ENCODE measurements at regions not wholly inside any gene's neighbourhood (a gene's known extent, or its start where the extent isn't known, plus 50 kb on each side); places are given as distances from the start of the nearest gene placed in this dataset.

DNA sequence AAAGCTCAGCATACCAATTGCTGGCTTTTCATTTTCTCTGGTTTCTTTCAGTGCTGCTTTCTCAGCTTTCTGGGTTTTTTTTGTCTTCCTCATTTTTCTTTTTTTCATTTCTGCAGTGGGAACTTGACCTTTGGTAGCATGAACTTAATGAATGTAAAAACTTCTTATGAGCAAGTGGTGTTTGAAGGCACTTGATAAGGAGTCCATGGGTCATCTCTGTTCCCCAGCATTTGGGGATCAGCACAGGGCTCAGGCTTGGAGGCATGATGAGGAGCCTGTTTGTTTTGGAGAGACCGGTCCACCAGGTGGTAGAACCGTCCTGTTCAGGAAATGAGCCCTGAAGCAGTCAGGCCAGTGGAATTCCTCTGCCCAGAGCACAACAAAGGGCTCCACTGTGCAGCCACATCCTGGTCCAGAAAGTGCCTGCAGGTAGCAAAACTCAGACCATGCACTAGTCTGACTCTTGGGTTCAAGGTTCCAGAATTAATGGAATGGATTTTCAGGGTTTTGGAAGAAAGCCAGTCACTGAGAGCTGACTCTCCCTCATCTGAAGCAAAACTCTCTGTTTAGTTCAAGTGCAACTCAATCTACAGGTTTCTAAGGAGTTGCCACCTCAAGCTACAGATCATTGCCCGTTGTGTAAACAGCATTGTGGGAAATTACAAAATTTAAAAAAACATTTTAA is 52.3 kb upstream of the ADGRF1 start:
- Histone ChIP-seq H3K27ac (replicated peaks) (peak overlapping the region; percentile 22), H3K4me1 (peaks cover 33% of the 10 kb centered on the region), H3K4me3 (no peak overlapping the region), H3K36me3 (no peaks in the 10 kb centered on the region), H3K27me3 (ENCODE audit: low read depth) (peaks cover 13% of the 10 kb centered on the region), H3K9me3 (replicated peaks) (no peaks in the 10 kb centered on the region)
- TF ChIP-seq, protein P1, sequence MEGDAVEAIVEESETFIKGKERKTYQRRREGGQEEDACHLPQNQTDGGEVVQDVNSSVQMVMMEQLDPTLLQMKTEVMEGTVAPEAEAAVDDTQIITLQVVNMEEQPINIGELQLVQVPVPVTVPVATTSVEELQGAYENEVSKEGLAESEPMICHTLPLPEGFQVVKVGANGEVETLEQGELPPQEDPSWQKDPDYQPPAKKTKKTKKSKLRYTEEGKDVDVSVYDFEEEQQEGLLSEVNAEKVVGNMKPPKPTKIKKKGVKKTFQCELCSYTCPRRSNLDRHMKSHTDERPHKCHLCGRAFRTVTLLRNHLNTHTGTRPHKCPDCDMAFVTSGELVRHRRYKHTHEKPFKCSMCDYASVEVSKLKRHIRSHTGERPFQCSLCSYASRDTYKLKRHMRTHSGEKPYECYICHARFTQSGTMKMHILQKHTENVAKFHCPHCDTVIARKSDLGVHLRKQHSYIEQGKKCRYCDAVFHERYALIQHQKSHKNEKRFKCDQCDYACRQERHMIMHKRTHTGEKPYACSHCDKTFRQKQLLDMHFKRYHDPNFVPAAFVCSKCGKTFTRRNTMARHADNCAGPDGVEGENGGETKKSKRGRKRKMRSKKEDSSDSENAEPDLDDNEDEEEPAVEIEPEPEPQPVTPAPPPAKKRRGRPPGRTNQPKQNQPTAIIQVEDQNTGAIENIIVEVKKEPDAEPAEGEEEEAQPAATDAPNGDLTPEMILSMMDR (IDR thresholded peaks at IDR 0.05; ENCODE audit: borderline replicate concordance): no peak
- no peak for DNase-seq
- intact Hi-C loops (cut with micrococcal nuclease): no loop called here

DNA sequence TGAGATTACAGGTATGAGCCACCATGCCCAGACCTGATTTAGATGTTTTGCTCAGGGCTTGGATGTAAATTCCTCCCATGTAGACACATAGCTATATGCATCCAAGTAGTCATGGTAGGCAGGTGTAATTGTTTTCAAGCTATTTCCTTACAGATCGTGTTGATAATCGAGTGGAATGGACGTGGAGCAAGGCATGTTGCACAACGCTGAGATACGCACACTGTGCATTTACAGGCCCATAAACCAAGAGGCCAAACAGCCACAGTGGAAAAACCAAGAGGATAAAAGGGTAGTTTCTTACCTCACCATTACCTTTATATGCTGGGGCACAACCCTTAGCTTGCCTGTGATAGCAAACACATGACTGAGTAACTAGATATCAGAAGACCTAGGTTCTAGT is 51.0 kb upstream of the ADGRF1 start:
- intact Hi-C loops (cut with micrococcal nuclease): no loop called here

DNA sequence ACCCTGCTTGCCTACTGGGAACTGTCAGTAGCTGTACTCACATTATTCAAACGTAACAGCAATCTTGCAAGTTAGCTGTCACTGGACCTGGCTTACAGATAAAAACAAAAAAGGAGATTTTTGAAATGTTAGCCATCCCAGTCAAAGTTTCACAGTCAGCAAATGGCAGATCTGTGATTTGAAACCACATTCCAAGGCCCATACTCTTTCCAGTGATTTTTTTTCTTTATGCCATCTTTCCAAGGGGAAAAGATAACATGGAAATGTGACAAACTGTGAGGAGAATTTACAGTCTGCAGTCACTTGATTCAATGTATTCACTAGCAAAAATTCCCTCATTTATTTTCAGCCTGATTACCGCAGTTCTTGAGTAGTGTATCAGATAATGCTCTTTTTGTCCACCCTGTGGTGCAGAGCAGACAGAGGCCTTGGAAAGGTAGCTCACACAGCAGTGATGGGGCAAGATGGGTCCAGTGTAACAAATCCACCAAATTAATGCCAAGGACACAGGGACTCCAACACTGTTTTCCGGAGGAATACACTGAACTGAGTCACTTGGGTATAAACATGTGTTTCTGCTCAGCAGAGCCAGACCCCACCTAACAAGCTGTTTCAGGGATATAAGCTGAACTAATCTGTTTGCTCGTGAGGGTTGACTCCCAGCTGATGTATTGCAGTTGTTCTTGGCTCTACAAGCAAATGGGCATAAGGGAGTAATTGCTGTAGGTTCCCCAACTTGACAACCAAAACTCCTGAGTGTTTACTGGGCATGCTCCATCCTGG is 49.9 kb upstream of the ADGRF1 start:
- TF ChIP-seq, protein P1 (IDR thresholded peaks at IDR 0.05; ENCODE audit: borderline replicate concordance): no peak
- peaks cover 22% of the 10 kb centered on the region for H3K27me3 ChIP-seq (ENCODE audit: low read depth)
- intact Hi-C loops (cut with micrococcal nuclease): no loop called here
- no peak for DNase-seq
- peaks cover 12% of the 10 kb centered on the region for H3K4me1 ChIP-seq
- peak overlapping the region; percentile 2 for H3K27ac ChIP-seq (replicated peaks)
- no peaks in the 10 kb centered on the region for H3K36me3 ChIP-seq
- H3K4me3 ChIP-seq: no peak overlapping the region
- H3K9me3 ChIP-seq (replicated peaks): no peaks in the 10 kb centered on the region

More for the DNA sequence above, 51.0 kb upstream of the ADGRF1 start:
- H3K9me3 ChIP-seq (replicated peaks): no peaks in the 10 kb centered on the region
- no peak overlapping the region for H3K4me3 ChIP-seq
- TF ChIP-seq, protein P1 (IDR thresholded peaks at IDR 0.05; ENCODE audit: borderline replicate concordance): no peak
- peaks cover 13% of the 10 kb centered on the region for H3K27me3 ChIP-seq (ENCODE audit: low read depth)
- H3K36me3 ChIP-seq: no peaks in the 10 kb centered on the region
- H3K4me1 ChIP-seq: peaks cover 22% of the 10 kb centered on the region
- H3K27ac ChIP-seq (replicated peaks): peak overlapping the region; percentile 22
- DNase-seq: no peak
